Adrenal gland (tissue), 9 donors: ENCODE measurements at regions not wholly inside any gene's neighbourhood (a gene's known extent, or its start where the extent isn't known, plus 50 kb on each side); places are given as distances from the start of the nearest gene placed in this dataset.

Experiments
- DNase-seq, 7 donors: peaks; one replicate each; pipeline ENCODE4 v3.0.0-alpha.2; 2019 to 2020
- H3K27ac ChIP-seq, 5 donors: fragments of 200-600 bp; sonication (generic) in 4 of 5; 1 replicate in 3 of 5; 2 replicates in 2 of 5; pipeline versions ENCODE4 v1.5.1 to v1.8.0; 2016 to 2020; ENCODE audit warnings: mild to moderate bottlenecking in 1 of 5
- H3K27me3 ChIP-seq: fragments of 200-600 bp; 2 replicates; pipeline ENCODE4 v1.8.0; 2021
- H3K36me3 ChIP-seq, 2 donors: fragments of 200-600 bp; replicated peaks in 1 of 2; 1 replicate in 1 of 2; 2 replicates in 1 of 2; pipeline versions ENCODE4 v1.5.1 to v1.8.0; 2018 to 2022
- H3K4me1 ChIP-seq, 2 donors: fragments of 200-600 bp; replicated peaks in 1 of 2; 1 replicate in 1 of 2; 2 replicates in 1 of 2; pipeline versions ENCODE4 v1.5.1 to v1.8.0; 2018 to 2021
- H3K4me3 ChIP-seq, 4 donors: fragments of 200-600 bp; sonication (generic) in 3 of 4; one replicate each; pipeline ENCODE4 v1.5.1; 2016 to 2018
- H3K9me3 ChIP-seq, 3 donors: fragments of 200-600 bp; sonication (generic) in 1 of 3; replicated peaks in 1 of 3; 1 replicate in 2 of 3; 2 replicates in 1 of 3; pipeline versions ENCODE4 v1.5.1 to v1.8.0; 2016 to 2021
- POLR2A ChIP-seq, 2 donors: fragments of 450-650 bp; IDR thresholded peaks; one replicate each; pipeline ENCODE4 v1.6.1; 2017; ENCODE audit warnings: antibody characterized with exemption in 2 of 2, mild to moderate bottlenecking in 2 of 2, moderate library complexity in 1 of 2
- WGBS, 4 donors: extraction: QIAGEN DNeasy Blood & Tissue Kit in 2 of 4; methylation state at CpG; one replicate each; pipeline versions ENCODE4 v1.1.5 to v1.1.7; 2013 to 2017; 5-methylcytosine and 5-hydroxymethylcytosine counted together
- intact Hi-C, 2 donors: fragments of 100-400 bp; cut with DNase I; formaldehyde crosslinking; loops; one replicate each; pipeline versions ENCODE4 v1.14.1 to v1.15.0; 2022 to 2023
- TF ChIP-seq, protein P1 (sequence below), 6 experiments: fragments of 450-650 bp in 4 of 6; fragments of 200-600 bp in 2 of 6; sonication (generic) in 1 of 6; IDR thresholded peaks; 1 replicate in 5 of 6; 2 replicates in 1 of 6; pipeline versions ENCODE4 v1.5.1 to v1.8.0; 2016 to 2021; ENCODE audit warnings: antibody characterized with exemption in 6 of 6, mild to moderate bottlenecking in 2 of 6, moderate library complexity in 1 of 6
- donor health status: healthy with polysubstance abuse.
- donor health status: Bipolar disorder and iron deficiency.
- donor health status: DM: yes; HTN: yes; CAD: no.
- donor health status: DM: no; HTN: no; CAD: no.
- donor health status: DM: no; HTN: no; CAD: no.

DNA sequence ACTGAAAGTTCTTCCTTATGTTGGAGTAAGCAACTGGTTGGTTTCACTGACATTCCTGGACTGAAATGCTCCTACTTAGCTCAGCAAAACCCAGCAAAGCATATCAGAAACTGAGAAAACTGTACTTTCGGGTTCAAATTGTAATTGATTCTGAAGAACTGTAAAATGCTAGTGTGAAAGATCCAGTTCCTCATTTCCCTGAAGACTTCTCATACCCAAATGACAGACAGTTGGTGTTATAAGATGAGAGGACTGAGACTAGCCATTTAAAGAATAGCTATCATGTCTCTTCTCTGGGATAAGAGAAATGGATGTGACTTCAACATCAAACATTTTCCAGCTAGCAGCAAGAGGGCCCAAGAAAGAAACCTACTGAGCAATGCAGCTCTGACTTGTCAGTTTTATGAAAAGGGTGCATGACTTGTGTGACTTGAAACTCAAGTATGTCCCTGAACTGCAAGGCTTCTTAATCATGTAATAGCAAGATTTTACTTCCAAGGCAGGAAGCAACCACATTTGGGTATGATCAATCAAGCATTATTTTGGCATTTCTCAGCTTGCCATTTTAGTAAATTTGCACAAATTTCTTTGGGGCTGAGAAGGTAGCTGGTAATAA lies 420.3 kb upstream of the MMADHC start:
- no peak for TF ChIP-seq POLR2A (IDR thresholded peaks at IDR 0.05)
- TF ChIP-seq, protein P1, sequence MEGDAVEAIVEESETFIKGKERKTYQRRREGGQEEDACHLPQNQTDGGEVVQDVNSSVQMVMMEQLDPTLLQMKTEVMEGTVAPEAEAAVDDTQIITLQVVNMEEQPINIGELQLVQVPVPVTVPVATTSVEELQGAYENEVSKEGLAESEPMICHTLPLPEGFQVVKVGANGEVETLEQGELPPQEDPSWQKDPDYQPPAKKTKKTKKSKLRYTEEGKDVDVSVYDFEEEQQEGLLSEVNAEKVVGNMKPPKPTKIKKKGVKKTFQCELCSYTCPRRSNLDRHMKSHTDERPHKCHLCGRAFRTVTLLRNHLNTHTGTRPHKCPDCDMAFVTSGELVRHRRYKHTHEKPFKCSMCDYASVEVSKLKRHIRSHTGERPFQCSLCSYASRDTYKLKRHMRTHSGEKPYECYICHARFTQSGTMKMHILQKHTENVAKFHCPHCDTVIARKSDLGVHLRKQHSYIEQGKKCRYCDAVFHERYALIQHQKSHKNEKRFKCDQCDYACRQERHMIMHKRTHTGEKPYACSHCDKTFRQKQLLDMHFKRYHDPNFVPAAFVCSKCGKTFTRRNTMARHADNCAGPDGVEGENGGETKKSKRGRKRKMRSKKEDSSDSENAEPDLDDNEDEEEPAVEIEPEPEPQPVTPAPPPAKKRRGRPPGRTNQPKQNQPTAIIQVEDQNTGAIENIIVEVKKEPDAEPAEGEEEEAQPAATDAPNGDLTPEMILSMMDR (IDR thresholded peaks at IDR 0.05): no peak
- DNase-seq: no peak
- H3K36me3 ChIP-seq: no peaks in the 10 kb centered on the region
- H3K4me1 ChIP-seq: no peaks in the 10 kb centered on the region
- H3K27ac ChIP-seq: no peak overlapping the region
- no peaks in the 10 kb centered on the region for H3K9me3 ChIP-seq
- intact Hi-C loops: no loop called here
- no peak overlapping the region for H3K4me3 ChIP-seq
- 83 to 100% (median 91%) methylated on average over 1 of the region's 1 CpG for WGBS, 4 donors
- no peaks in the 10 kb centered on the region for H3K27me3 ChIP-seq

DNA sequence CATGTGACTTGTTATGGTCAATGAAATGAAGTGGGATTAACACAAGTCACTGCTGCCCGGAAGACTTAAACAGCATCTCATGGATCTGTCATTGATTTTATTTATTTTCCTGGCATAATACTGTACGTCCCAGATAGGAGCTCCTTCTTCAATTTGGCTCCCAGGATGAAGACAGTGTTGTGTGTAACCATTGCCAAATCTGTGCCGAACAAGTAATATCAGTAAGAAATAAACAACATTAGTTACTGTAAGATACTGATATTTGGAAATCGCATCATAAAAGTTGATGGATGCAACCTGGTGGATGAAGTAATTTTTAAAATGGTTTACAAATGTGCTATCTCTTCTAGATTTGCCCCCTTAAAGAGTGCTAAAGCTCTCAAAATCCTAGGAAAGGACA lies 419.0 kb upstream of the MMADHC start:
- intact Hi-C loops: no loop called here
- H3K27me3 ChIP-seq: no peaks in the 10 kb centered on the region
- TF ChIP-seq, protein P1 (IDR thresholded peaks at IDR 0.05): no peak
- TF ChIP-seq POLR2A (IDR thresholded peaks at IDR 0.05): no peak

DNA sequence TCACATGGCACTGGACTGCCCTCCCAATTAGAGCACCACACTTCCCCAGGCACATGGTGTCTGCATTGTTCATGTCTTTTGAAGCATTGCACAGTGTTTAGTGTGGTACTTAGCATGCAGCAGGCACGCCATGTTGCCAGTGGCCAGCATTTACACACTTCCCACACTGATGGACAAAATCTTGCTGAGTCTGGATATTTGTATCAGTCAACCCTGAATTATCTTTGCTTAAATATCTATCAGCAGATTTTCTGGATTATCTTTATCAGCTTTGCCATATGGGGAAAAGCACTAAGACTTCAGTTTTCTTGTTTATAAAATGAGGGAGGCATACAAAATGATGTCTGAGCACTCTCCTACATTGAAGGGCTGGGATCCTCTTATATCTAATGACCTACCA lies 416.0 kb upstream of the MMADHC start:
- DNase-seq: no peak
- no peaks in the 10 kb centered on the region for H3K27me3 ChIP-seq
- 94 to 100% (median 99%) methylated on average over 1 of the region's 1 CpG for WGBS, 4 donors
- no peaks in the 10 kb centered on the region for H3K9me3 ChIP-seq
- intact Hi-C loops: no loop called here
- no peak overlapping the region for H3K4me3 ChIP-seq
- no peaks in the 10 kb centered on the region for H3K36me3 ChIP-seq
- no peaks in the 10 kb centered on the region for H3K4me1 ChIP-seq
- no peak overlapping the region for H3K27ac ChIP-seq
- TF ChIP-seq, protein P1 (IDR thresholded peaks at IDR 0.05): no peak
- TF ChIP-seq POLR2A (IDR thresholded peaks at IDR 0.05): no peak

More for the DNA sequence above, 419.0 kb upstream of the MMADHC start:
- Histone ChIP-seq H3K4me1 (no peaks in the 10 kb centered on the region), H3K36me3 (no peaks in the 10 kb centered on the region), H3K9me3 (no peaks in the 10 kb centered on the region), H3K4me3 (no peak overlapping the region), H3K27ac (no peak overlapping the region)
- no peak for DNase-seq
- WGBS, 4 donors: 88 to 94% (median 91%) methylated on average over 4 of the region's 4 CpGs

- 41 to 54% (median 51%) methylated on average over 4 of the region's 4 CpGs for WGBS, 4 donors
- Histone ChIP-seq H3K27me3 (no peaks in the 10 kb centered on the region), H3K4me1 (no peaks in the 10 kb centered on the region), H3K9me3 (no peaks in the 10 kb centered on the region), H3K4me3 (no peak overlapping the region), H3K36me3 (no peaks in the 10 kb centered on the region), H3K27ac (no peak overlapping the region)
- intact Hi-C loops: no loop called here
- no peak for TF ChIP-seq POLR2A (IDR thresholded peaks at IDR 0.05)
- TF ChIP-seq, protein P1 (IDR thresholded peaks at IDR 0.05): no peak
- DNase-seq: peak in 1 of 7 donors; percentile 2
Observed at GRCh38 chr2:150001788-150002187, 414.2 kb upstream of the MMADHC start.
